Epithelial cell of proximal tubule (primary cell): ENCODE measurements at regions not wholly inside any gene's neighbourhood (a gene's known extent, or its start where the extent isn't known, plus 50 kb on each side); places are given as distances from the start of the nearest gene placed in this dataset.

ENCODE experiments used
- DNase-seq: peaks from one replicate; pipeline ENCODE4 v3.0.0-alpha.2; 2011; ENCODE audit warnings: low read depth
- H3K4me3 ChIP-seq: 2 replicates; pipeline ENCODE4 v1.5.1; 2011; ENCODE audit warnings: low read depth, mild to moderate bottlenecking, low read length
- TF ChIP-seq, protein P1 (sequence below): conservative IDR thresholded peaks from 2 replicates; pipeline ENCODE4 v1.5.1; 2012; ENCODE audit warnings: low read depth, mild to moderate bottlenecking, low read length

DNA sequence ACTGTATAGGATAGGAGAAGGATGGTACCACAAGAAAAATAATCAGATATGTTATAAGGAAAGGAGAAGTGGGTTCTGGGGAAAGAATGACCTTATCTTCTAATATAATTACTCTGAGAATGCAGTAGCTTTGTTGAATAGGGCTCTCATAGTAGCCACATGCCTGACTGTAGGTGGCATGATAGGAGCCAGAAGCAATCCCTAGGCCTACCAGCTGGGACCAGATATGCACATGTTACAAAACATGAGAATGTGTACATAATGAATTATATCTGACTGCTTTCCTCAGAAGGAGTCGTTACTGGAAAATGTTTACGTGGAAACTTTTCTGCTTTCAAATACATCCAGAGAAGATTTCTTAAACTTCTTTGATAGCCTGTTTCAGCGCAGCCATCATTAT lies 53.2 kb upstream of the FAM3C start:
- H3K4me3 ChIP-seq: no peak overlapping the region
- TF ChIP-seq, protein P1, sequence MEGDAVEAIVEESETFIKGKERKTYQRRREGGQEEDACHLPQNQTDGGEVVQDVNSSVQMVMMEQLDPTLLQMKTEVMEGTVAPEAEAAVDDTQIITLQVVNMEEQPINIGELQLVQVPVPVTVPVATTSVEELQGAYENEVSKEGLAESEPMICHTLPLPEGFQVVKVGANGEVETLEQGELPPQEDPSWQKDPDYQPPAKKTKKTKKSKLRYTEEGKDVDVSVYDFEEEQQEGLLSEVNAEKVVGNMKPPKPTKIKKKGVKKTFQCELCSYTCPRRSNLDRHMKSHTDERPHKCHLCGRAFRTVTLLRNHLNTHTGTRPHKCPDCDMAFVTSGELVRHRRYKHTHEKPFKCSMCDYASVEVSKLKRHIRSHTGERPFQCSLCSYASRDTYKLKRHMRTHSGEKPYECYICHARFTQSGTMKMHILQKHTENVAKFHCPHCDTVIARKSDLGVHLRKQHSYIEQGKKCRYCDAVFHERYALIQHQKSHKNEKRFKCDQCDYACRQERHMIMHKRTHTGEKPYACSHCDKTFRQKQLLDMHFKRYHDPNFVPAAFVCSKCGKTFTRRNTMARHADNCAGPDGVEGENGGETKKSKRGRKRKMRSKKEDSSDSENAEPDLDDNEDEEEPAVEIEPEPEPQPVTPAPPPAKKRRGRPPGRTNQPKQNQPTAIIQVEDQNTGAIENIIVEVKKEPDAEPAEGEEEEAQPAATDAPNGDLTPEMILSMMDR: peak; percentile 41
- no peak for DNase-seq

DNA sequence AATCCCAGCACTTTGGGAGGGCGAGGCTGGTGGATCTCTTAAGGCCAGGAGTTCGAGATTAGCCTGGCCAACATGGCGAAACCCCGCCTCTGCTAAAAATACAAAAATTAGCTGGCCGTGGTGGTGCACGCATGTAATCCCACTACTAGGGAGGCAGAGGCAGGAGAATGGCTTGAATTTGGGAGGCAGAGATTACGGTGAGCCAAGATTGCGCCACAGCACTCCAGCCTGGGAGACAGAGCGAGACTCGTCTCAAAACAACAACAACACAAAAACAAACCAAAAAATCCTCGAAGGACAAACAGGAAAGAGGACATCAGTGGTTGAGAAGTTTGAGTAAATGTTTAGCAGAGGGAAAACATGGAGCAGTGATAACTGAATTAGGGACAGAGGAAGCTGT lies 52.3 kb upstream of the FAM3C start:
- no peak overlapping the region for H3K4me3 ChIP-seq
- no peak for DNase-seq
- TF ChIP-seq, protein P1: no peak

DNA sequence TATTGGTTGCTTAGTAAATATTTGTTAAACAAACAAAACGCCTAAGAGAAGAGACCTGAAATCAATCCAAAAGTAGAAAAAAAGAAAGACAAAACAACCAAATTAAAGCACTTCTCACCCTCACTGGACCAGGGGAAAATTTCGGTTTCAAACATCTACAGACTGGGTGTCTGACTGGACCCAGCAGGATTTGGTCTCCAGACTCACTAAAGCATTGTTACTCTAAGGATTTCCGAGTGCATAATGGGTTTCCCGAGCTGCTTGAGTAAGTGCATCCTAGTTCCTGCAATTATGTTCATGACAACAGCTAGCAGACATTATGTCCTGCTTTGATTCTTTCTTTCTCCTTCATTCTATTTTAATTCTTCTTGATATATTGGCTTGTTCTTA lies 51.8 kb upstream of the FAM3C start:
- TF ChIP-seq, protein P1: no peak

DNA sequence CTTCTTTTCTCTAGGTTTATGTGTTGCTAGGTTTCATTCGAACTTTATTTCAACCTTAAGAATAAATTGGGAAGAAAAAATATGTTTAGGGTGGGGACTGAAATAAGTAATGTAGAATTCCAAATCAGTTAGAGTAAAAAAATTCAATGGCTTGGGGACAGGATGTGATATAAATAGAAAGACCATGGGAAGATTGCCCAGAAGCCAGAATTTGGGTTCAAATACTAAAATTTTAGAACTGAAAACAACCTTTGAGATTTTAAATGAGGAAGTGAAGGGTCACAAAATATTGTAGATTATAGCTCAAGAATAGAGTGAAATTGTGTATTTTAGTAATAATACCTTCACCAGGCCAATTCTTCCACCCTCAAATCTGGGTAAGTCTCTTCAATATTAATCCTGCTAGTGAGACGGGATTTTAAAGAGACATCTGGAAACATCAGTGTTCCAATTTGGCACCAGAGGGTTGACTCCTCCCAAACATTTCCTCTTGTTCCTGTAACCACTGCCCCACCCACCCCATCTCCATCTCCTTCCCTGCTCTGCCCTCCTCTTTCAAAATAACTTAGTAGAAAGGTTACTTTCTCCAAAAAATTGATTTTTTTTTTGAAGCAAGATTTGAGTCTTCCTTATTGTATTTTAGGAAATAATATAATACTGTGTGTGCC lies 51.3 kb upstream of the FAM3C start:
- no peak overlapping the region for H3K4me3 ChIP-seq
- no peak for DNase-seq
- TF ChIP-seq, protein P1: no peak

More for the DNA sequence above, 51.8 kb upstream of the FAM3C start:
- no peak overlapping the region for H3K4me3 ChIP-seq
- no peak for DNase-seq

DNA sequence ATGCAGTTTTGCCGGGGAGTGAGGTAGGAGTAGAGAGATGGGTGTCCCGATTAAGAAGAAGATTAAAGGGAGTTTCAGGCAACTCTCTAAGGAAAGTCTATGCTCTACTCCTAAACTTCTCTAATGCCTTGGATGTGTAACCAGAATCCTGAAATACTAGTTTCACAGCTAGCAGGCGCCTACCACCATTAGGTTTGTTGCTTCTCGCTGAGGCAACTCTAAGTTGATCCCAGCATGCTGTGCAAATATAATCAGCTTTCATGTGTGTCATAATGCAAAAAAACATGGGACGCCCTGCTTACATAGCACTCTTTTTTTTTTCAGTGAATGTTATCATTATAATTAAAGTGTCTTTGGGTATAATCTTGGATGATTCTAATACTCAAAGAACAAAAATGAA lies 50.4 kb upstream of the FAM3C start:
- no peak for DNase-seq
- no peak overlapping the region for H3K4me3 ChIP-seq
- TF ChIP-seq, protein P1: no peak
